Adrenal gland (tissue), 5 donors: ENCODE measurements at regions not wholly inside any gene's neighbourhood (a gene's known extent, or its start where the extent isn't known, plus 50 kb on each side); places are given as distances from the start of the nearest gene placed in this dataset.
"Not testable (repeated sequence)": the region's sequence is repeated elsewhere in the genome, so short reads cannot be mapped to it uniquely, and the experiment has no call there.

Experiments used
- CTCF ChIP-seq, 6 experiments: fragments of 450-650 bp in 4 of 6; fragments of 200-600 bp in 2 of 6; sonication (generic) in 1 of 6; IDR thresholded peaks; 1 replicate in 5 of 6; 2 replicates in 1 of 6; pipeline versions ENCODE4 v1.5.1 to v1.8.0; 2016 to 2021; ENCODE audit warnings: antibody characterized with exemption in 6 of 6, mild to moderate bottlenecking in 2 of 6, moderate library complexity in 1 of 6
- POLR2A ChIP-seq, 2 donors: fragments of 450-650 bp; IDR thresholded peaks; one replicate each; pipeline ENCODE4 v1.6.1; 2017; ENCODE audit warnings: antibody characterized with exemption in 2 of 2, mild to moderate bottlenecking in 2 of 2, moderate library complexity in 1 of 2
- donor health status: DM: no; HTN: no; CAD: no.

GRCh38 chr3:75384016-75384415 is 280.1 kb upstream of the FRG2C start:
- not testable (repeated sequence) for TF ChIP-seq CTCF, POLR2A (IDR thresholded peaks at IDR 0.05)
